Iris pigment epithelial cell (primary cell): ENCODE measurements at regions not wholly inside any gene's neighbourhood (a gene's known extent, or its start where the extent isn't known, plus 50 kb on each side); places are given as distances from the start of the nearest gene placed in this dataset.
"Not testable (repeated sequence)": the region's sequence is repeated elsewhere in the genome, so short reads cannot be mapped to it uniquely, and the experiment has no call there.

Experiments used
- DNase-seq: peaks from one replicate; pipeline ENCODE4 v3.0.0-alpha.2; 2011; ENCODE audit warnings: low read depth

- no peak for DNase-seq
These were observed 137.9 kb upstream of the LSM14A start for GRCh38 chr19:34034318-34034846.

DNA sequence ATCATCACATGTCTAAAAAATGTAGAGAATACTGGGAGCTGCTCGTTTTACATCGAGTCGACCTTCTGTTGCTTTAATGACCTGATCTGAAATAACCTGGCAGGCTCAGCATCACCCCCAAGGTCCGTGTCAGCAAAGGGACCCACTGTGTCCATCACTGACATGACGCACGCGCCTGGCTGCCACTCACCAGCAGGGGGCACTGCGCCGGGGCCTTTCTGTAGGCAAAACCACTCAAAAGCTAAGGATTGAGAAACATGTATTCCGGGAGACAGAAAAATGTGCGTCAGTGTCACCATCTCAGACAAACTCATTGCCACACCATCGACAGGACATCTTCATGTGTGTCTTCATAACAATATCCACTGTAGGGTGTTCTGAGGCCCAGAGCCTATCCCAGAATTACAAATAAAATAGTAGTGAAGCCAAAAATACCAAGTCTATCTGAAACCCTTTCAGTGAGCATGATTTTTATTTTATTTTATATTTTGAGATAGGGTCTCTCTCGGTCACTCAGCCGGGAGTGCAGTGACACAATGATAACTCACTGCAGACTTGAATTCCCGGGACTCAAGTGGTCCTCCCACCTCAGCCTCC is 130.3 kb upstream of the LSM14A start:
- peak; percentile 51 for DNase-seq

DNA sequence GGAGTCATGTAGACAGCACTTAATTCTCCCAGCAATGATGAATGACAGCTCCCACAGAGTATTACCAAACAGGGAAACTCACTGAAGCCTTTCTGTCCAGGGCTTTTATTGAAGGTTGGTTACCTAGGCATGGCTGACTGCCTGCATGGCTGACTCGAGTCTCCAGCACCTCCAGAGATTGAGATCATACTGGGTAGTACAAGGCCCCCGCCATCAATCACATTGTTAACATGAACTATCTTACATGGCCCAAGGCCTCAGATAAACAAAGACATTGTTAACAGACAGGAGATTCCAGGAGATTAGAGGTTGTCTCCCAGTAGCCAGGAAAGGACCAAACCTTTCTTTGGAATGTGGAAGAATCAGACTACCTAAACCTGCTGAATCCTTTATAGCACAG is 128.3 kb upstream of the LSM14A start:
- no peak for DNase-seq

- no peak for DNase-seq
These were observed 122.4 kb upstream of the LSM14A start for GRCh38 chr19:34049944-34050343.

GRCh38 chr19:34050430-34050829 is 121.9 kb upstream of the LSM14A start:
- not testable (repeated sequence) for DNase-seq

GRCh38 chr19:34051255-34051654 is 121.0 kb upstream of the LSM14A start:
- no peak for DNase-seq

DNA sequence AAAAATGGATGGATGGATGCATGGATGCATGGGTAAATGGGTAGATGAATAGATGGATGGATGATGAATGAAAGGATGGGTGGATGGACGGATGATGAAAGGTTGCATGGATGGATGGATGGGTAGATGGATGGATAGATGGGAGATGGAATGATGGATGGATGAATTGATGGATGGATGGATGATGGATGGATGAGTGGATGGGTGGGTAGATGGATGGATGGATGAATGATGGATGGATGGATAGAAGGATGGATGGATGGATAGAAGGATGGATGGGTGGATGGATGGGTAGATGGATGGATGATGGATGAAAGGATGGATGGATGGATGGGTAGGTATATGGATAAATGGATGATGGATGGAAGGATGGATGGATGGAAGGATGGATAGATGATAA is 115.1 kb upstream of the LSM14A start:
- no peak for DNase-seq

DNA sequence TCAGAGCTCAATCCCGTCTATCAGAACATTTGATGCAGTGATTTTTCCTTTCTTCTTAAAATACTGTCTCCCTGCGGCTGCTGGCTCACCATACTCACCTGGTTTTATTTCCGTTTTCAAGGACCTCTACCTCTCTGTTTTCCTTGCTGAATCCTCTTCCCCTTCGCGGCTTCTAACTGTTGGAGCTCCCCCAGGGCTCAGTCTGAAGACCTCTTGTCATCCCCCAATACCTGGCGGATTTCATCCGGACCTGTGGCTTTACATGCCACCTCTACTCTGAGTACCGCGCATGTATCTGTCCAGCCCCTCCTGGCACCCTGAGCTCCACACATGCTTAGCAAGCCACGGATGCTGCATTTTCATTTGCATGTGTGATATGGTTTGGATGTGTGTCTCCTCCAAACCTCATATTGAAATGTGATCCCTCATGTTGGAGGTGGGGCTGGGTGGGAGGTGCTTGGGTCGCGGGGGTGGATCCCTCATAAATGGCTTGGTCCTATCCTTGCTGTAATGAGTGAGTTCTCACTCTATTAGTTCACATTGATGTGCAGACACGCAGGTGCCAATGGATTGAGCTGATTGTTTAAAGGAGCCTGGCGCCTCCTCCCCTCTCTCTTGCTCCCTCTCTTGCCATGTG is 106.2 kb upstream of the LSM14A start:
- no peak for DNase-seq

GRCh38 chr19:34067861-34068271 is 104.4 kb upstream of the LSM14A start:
- peak; percentile 3 for DNase-seq

GRCh38 chr19:34075661-34076091 is 96.6 kb upstream of the LSM14A start:
- peak; percentile 29 for DNase-seq

GRCh38 chr19:34082289-34083077 is 89.8 kb upstream of the LSM14A start:
- DNase-seq: peak; percentile 42

- DNase-seq: no peak
These were observed 87.7 kb upstream of the LSM14A start for GRCh38 chr19:34084396-34085145.

DNA sequence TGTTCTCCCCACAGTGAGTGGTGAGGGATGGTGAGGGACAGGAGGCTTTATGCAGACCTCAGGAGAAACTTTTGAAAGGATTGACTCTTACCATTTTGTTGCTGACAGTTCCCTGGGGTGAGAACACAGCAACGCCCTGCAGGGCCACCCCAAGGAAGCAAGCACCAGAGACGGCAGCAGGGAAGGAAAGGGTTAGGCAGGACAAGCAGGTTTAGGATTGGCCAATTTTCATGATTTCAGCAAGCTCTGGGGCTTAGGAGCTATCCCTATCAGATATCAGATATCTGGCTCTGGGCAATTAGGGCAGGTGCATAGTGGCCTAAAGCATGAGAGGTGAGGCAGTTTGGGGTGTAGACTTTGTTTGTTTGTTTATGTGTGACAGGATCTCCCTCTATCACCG is 87.0 kb upstream of the LSM14A start:
- no peak for DNase-seq

- DNase-seq: peak; percentile 40
These were observed 84.0 kb upstream of the LSM14A start for GRCh38 chr19:34088292-34088691.

DNA sequence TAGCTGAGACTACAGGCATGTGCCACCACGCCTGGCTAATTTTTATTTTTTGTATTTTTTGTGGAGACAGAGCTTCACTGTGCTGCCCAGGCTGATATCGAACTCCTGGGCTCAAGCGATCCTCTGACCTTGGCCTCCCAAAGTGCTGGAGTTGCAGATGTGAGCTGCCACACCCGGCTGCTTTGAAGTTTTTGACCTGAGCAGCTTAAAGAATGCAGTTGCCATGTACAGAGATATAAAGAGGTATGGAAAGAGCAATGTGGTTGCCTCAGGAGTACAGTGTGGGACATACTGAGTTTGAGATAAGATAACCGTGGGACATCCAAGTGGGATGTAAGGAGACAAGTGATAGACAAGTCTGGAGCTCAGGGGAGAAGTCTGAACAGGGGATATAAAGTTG is 82.7 kb upstream of the LSM14A start:
- no peak for DNase-seq

DNA sequence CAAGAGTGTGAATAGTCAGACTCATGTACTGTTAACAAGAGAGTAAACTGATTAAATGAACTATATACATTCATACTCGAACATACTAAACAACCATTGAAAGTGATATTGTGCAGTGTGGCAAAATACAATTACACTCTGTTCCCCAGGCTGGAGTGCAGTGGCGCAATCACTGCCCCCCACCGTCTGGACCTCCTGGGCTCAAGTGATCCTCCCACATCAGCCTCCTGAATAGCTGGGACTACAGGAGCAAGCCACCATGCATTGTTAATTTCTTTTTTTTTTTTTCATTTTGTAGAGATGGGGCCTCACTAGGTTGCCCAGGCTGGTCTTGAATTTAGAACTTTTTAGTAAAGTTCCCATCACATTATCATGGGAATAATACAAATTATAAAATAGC is 77.3 kb upstream of the LSM14A start:
- no peak for DNase-seq

DNA sequence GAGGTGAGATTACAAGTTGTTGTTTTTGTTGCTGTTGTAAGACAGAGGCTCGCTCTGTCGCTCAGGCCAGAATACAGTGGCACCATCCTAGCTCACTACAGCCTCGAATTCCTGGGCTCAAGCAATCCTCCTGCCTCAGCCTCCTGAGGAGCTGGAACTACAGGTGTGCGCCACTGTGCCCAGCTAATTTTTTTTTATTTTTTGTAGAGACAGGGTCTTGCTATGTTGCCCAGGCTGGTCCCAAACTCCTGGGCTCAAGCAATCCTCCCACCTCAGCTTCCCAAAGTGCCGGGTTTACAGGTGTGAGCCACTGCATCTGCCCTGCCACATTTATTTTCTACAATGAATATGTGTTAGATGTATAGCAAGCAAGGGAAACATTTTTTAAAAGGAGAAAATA is 76.9 kb upstream of the LSM14A start:
- DNase-seq: not testable (repeated sequence)

DNA sequence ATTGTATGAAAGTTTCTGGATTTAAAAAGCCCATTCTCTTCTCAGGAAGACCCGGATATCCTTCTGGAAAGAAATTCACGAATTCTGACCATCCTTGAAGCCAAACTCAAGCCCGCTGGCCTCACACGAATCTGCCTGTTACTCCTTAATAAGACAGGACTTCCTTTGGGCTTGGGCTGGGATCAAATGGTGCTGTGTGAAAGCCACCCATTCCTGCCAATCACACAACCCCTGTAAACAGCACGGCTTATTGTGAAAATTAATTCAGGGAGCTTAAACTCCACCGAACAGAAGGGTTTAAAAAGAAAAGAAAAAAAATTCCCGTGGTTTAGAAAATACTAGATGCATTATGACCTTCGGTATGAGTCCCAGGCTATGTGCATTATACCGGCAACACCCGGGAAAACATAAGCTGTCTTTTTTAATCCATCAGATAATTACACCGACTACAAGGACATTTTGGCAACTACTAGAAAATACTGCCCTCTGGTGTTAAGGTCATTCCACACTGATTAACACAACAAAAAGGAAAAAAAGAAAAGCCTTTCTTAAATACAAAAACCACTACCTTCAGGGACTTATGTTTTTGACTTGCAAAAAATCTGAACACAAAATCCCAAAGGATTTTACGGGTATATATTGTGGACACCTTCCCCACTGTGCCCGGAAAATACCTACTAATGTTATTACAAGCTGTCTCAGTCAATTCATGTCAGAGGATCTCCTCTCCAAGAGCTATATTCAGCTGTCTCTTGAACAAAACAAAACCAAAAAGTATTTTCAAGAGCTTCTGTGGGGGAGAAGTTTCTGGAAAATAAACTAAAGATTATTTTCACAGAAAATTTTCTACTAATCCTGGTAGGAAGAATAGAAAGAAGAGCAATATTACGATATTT is 76.0 kb upstream of the LSM14A start:
- peak; percentile 53 for DNase-seq

- no peak for DNase-seq
These were observed 68.2 kb upstream of the LSM14A start for GRCh38 chr19:34104096-34104495.

DNA sequence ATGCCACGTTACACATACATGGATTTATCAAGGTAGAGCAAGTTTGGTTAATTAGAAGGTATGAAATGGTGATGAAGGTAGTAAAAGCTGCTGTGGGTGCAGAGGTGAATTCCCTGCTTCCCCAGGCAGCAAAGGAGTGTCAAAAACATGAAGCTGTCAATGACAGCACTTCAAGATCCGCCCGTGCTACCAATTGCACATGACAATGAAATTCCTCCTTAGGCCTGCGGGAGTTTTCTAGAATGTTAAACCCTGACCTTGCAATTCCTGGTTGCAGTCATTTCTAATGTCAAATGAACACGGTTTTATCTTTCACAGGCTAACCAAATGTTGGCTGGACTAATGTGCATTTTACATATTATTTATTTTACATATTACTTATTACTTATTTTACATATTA is 67.7 kb upstream of the LSM14A start:
- DNase-seq: no peak

- DNase-seq: no peak
These were observed 62.7 kb upstream of the LSM14A start for GRCh38 chr19:34109596-34109995.
